Caco-2 (cell line): ENCODE measurements at regions not wholly inside any gene's neighbourhood (a gene's known extent, or its start where the extent isn't known, plus 50 kb on each side); places are given as distances from the start of the nearest gene placed in this dataset.

Experiments used
- BruUV-seq: library from RNA; stranded (reverse); fragments of 400-500 nt; replicated peaks from 2 replicates; lab custom pipeline; 2021; lab: Mats Ljungman, UMichigan
- CTCF ChIA-PET: fragments of 300-600 bp; sonication (Branson Sonifier 250); formaldehyde crosslinking; loops from one replicate; lab custom pipeline; 2022; ENCODE audit warnings: antibody characterized with exemption; lab: Charles Lee
- POLR2A ChIA-PET: fragments of 300-600 bp; sonication (Branson Sonifier 250); formaldehyde crosslinking; loops from one replicate; lab custom pipeline; 2022; ENCODE audit warnings: antibody characterized with exemption; lab: Charles Lee
- DNase-seq, 2 experiments: peaks; one replicate each; pipeline versions ENCODE4 v3.0.0 to v3.0.0-alpha.2; 2020 to 2022
- H3K27me3 ChIP-seq: replicated peaks from 2 replicates; pipeline ENCODE4 v1.6.0; 2011; ENCODE audit warnings: low read length; ENCODE audit not compliant: control insufficient read depth, insufficient read depth
- H3K36me3 ChIP-seq: 2 replicates; pipeline ENCODE4 v1.5.1; 2011; ENCODE audit warnings: low read length; ENCODE audit not compliant: control insufficient read depth, insufficient read depth
- H3K4me1 ChIP-seq: fragments of 250-450 bp; sonication (Bioruptor Pico); 2 replicates; pipeline ENCODE4 v1.5.1; 2020; ENCODE audit warnings: mild to moderate bottlenecking
- H3K4me3 ChIP-seq: 2 replicates; pipeline ENCODE4 v1.5.1; 2011; ENCODE audit warnings: low read depth, mild to moderate bottlenecking, control low read depth, low read length
- H3K9me3 ChIP-seq: fragments of 250-450 bp; sonication (Bioruptor Pico); 2 replicates; pipeline ENCODE4 v1.5.1; 2020; ENCODE audit warnings: mild to moderate bottlenecking, moderate library complexity
- H3K27ac Mint-ChIP-seq: one replicate; pipeline ENCODE4 v1.8.0; 2022; ENCODE audit warnings: mixed read lengths; ENCODE audit not compliant: unreplicated experiment
- H3K27me3 Mint-ChIP-seq: one replicate; pipeline ENCODE4 v1.8.0; 2022; ENCODE audit warnings: mixed read lengths; ENCODE audit not compliant: insufficient read depth, unreplicated experiment
- H3K36me3 Mint-ChIP-seq: one replicate; pipeline ENCODE4 v1.8.0; 2022; ENCODE audit warnings: mild to moderate bottlenecking, mixed read lengths; ENCODE audit not compliant: insufficient read depth, unreplicated experiment
- H3K4me1 Mint-ChIP-seq: one replicate; pipeline ENCODE4 v1.8.0; 2022; ENCODE audit warnings: low read depth, mixed read lengths; ENCODE audit not compliant: unreplicated experiment
- H3K4me3 Mint-ChIP-seq: one replicate; pipeline ENCODE4 v1.8.0; 2022; ENCODE audit warnings: mild to moderate bottlenecking, moderate library complexity, mixed read lengths; ENCODE audit not compliant: unreplicated experiment
- H3K9me3 Mint-ChIP-seq: one replicate; pipeline ENCODE4 v1.8.0; 2022; ENCODE audit warnings: mixed read lengths; ENCODE audit not compliant: unreplicated experiment
- intact Hi-C: fragments of 100-400 bp; cut with micrococcal nuclease; formaldehyde crosslinking; loops from one replicate; pipeline ENCODE4 v1.10.0; 2022; ENCODE audit not compliant: unreplicated experiment
- TF ChIP-seq, protein P1 (sequence below), 2 experiments: fragments of 200-600 bp in 1 of 2; IDR thresholded peaks; 1 replicate in 1 of 2; 2 replicates in 1 of 2; pipeline versions ENCODE4 v1.5.1 to v1.8.0; 2011 to 2022; ENCODE audit warnings: antibody characterized with exemption in 1 of 2, control low read depth in 1 of 2, inconsistent platforms in 1 of 2, low read depth in 1 of 2, low read length in 1 of 2, mild to moderate bottlenecking in 1 of 2, moderate library complexity in 1 of 2; ENCODE audit not compliant: insufficient read depth in 1 of 2, severe bottlenecking in 1 of 2, unreplicated experiment in 1 of 2

DNA sequence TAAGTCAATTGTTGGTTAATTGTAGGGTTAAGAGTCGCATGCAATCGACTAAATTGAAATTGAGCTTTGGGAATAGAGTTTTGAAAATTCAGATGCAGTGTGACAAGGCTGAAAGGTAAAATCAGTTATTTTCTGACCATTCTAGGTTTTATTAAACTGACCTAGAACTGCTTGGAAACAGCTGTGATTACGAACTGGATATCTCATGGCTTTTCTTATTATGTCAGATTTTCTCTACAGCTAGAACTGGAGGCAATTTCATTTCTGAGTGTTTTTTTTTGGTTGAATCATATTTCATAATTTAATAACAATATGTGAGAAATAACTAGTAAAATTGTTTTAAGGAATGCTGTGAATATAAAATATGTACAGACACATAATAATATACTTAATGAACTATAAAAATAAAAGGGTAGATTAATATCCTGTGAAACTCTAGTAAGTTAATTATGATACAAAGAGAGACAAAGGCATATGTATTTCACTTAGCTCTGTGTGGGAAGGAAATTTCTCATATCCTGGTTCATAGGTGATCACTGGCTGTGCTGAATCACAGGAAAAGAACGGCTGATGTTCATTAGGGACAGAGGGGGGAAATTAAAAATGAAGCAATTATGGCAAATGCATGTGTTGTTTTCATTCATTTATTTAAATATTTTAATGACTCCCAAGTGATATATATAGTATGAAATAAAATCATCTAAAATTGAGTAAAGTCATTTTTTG, 403.2 kb downstream of the ZIC1 start:
- Histone ChIP-seq H3K36me3 (no peaks in the 10 kb centered on the region), H3K4me1 (no peaks in the 10 kb centered on the region), H3K27me3 (no peaks in the 10 kb centered on the region), H3K9me3 (no peaks in the 10 kb centered on the region), H3K4me3 (no peak overlapping the region)
- Mint-ChIP-seq H3K27ac (no peak overlapping the region), H3K4me1 (no peaks in the 10 kb centered on the region), H3K27me3 (no peaks in the 10 kb centered on the region), H3K9me3 (no peaks in the 10 kb centered on the region), H3K4me3 (no peak overlapping the region), H3K36me3 (no peaks in the 10 kb centered on the region)
- ChIA-PET POLR2A (no interaction called here), CTCF (no interaction called here)
- intact Hi-C loops: no loop called here
- no TSS peak for BruUV-seq
- DNase-seq: no peak
- TF ChIP-seq, protein P1, sequence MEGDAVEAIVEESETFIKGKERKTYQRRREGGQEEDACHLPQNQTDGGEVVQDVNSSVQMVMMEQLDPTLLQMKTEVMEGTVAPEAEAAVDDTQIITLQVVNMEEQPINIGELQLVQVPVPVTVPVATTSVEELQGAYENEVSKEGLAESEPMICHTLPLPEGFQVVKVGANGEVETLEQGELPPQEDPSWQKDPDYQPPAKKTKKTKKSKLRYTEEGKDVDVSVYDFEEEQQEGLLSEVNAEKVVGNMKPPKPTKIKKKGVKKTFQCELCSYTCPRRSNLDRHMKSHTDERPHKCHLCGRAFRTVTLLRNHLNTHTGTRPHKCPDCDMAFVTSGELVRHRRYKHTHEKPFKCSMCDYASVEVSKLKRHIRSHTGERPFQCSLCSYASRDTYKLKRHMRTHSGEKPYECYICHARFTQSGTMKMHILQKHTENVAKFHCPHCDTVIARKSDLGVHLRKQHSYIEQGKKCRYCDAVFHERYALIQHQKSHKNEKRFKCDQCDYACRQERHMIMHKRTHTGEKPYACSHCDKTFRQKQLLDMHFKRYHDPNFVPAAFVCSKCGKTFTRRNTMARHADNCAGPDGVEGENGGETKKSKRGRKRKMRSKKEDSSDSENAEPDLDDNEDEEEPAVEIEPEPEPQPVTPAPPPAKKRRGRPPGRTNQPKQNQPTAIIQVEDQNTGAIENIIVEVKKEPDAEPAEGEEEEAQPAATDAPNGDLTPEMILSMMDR (IDR thresholded peaks at IDR 0.05; ENCODE audit: insufficient read depth in 1 of 2, low read depth in 1 of 2, low read length in 1 of 2, severe bottlenecking in 1 of 2, unreplicated experiment in 1 of 2): no peak

DNA sequence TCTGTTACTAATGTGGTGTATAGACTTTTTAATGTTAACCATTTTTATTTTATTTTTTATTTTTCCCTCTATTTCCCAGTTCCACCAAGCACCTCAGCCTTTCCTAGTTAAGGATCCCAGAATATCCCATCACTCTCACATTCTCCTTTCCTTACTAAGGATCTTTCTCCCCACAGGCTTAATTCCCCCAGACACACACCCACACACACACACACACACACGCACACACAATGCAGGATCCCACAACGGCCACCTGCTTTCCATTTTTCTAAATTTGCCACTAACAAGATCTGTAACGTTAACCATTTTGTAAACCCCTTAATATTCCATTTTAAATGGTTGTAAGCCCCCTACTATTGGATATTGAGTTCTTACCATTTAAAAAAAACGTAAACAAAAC, 404.1 kb downstream of the ZIC1 start:
- H3K36me3 Mint-ChIP-seq: no peaks in the 10 kb centered on the region
- intact Hi-C loops: no loop called here
- H3K27me3 Mint-ChIP-seq: no peaks in the 10 kb centered on the region
- H3K9me3 ChIP-seq: no peaks in the 10 kb centered on the region
- CTCF ChIA-PET: no interaction called here
- TF ChIP-seq, protein P1 (IDR thresholded peaks at IDR 0.05; ENCODE audit: insufficient read depth in 1 of 2, low read depth in 1 of 2, low read length in 1 of 2, severe bottlenecking in 1 of 2, unreplicated experiment in 1 of 2): no peak
- H3K36me3 ChIP-seq: no peaks in the 10 kb centered on the region
- no peak overlapping the region for H3K4me3 Mint-ChIP-seq
- BruUV-seq: no TSS peak
- no peak overlapping the region for H3K4me3 ChIP-seq
- DNase-seq: no peak
- no peaks in the 10 kb centered on the region for H3K4me1 ChIP-seq
- H3K27me3 ChIP-seq: no peaks in the 10 kb centered on the region
- H3K4me1 Mint-ChIP-seq: no peaks in the 10 kb centered on the region
- H3K9me3 Mint-ChIP-seq: no peaks in the 10 kb centered on the region
- POLR2A ChIA-PET: no interaction called here
- H3K27ac Mint-ChIP-seq: no peak overlapping the region

DNA sequence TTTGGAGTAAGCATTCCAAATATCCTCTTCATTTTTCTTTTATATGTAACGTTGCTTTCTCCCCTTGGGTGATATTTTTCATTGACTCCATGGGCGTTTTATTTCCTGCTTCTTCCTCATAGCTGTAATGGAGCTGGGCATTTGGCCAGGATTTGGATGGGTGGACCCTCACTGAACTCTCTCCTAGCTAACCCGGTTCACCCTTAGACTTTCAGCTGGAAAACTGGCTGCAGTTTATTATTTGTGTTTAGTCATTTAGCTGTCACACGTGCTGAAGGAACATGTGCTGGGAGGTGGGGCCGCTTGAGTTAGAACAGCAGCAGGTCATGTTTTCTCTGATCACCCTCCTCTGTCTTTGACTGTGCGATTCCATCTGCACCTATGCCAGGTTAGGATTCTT, 407.6 kb downstream of the ZIC1 start:
- TF ChIP-seq, protein P1 (IDR thresholded peaks at IDR 0.05; ENCODE audit: insufficient read depth in 1 of 2, low read depth in 1 of 2, low read length in 1 of 2, severe bottlenecking in 1 of 2, unreplicated experiment in 1 of 2): no peak
- Histone ChIP-seq H3K9me3 (no peaks in the 10 kb centered on the region), H3K4me1 (no peaks in the 10 kb centered on the region), H3K4me3 (no peak overlapping the region), H3K27me3 (no peaks in the 10 kb centered on the region), H3K36me3 (no peaks in the 10 kb centered on the region)
- ChIA-PET POLR2A (no interaction called here), CTCF (no interaction called here)
- no TSS peak for BruUV-seq
- H3K27me3 Mint-ChIP-seq: no peaks in the 10 kb centered on the region
- no peaks in the 10 kb centered on the region for H3K4me1 Mint-ChIP-seq
- H3K9me3 Mint-ChIP-seq: no peaks in the 10 kb centered on the region
- no peak overlapping the region for H3K4me3 Mint-ChIP-seq
- no peak for DNase-seq
- no peaks in the 10 kb centered on the region for H3K36me3 Mint-ChIP-seq
- intact Hi-C loops: no loop called here
- H3K27ac Mint-ChIP-seq: no peak overlapping the region
